ENCODE measurements at regions not wholly inside any gene's neighbourhood (a gene's known extent, or its start where the extent isn't known, plus 50 kb on each side); places are given as distances from the start of the nearest gene placed in this dataset.

DNA sequence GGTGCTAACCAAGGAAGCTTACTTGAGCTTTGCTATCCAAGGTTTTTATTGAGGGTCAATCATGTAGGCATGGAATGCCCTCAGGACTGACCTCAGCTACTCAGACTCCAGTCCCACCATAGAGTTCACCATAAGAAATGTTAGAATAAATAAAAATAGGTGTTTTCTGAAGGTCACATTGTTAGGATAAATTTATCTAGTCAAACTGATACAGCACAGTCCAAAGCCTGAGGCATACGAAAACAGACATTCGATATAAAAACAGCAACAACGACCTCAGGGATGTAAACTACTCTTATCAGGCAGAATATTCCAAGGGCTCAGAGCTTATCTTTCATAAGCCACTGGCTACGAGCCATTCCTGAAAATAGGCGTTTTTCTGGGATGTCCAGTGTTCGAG lies 690.6 kb downstream of the MCTP2 start:
- no peaks in the 10 kb centered on the region for H3K4me1 ChIP-seq (ENCODE audit: insufficient read depth)
- no peak overlapping the region for H3K9ac ChIP-seq
- H4K20me1 ChIP-seq (ENCODE audit: insufficient read depth): no peaks in the 10 kb centered on the region
- 16 to 21% methylated on average over 6 of the region's 6 CpGs for WGBS, 2 experiments (ENCODE audit: low coverage in 1 of 2, low lambda C conversion rate in 2 of 2, missing lambda C conversion rate in 2 of 2)
- H2AFZ ChIP-seq: no peak overlapping the region
- no peaks in the 10 kb centered on the region for H3F3A ChIP-seq (ENCODE audit: insufficient read depth)
- no peaks in the 10 kb centered on the region for H3K9me2 ChIP-seq (ENCODE audit: insufficient read depth)
- H3K4me3 ChIP-seq: no peak overlapping the region
- no peak overlapping the region for H3K4me2 ChIP-seq (ENCODE audit: unreplicated experiment)
- H3K27me3 ChIP-seq (replicated peaks; ENCODE audit: insufficient read depth): no peaks in the 10 kb centered on the region
- no peak overlapping the region for H3K27ac ChIP-seq
- DNase-seq: no peak
- in situ Hi-C loops (cut with MboI): no loop called here
- no peaks in the 10 kb centered on the region for H3K36me3 ChIP-seq (ENCODE audit: low read depth)
- no peaks in the 10 kb centered on the region for H3K79me2 ChIP-seq (ENCODE audit: insufficient read depth)
- TF ChIP-seq EZH2phosphoT487 (IDR thresholded peaks at IDR 0.05; ENCODE audit: insufficient read depth, low read depth): no peak
- no peak for TF ChIP-seq EZH2 (IDR thresholded peaks at IDR 0.05; ENCODE audit: insufficient read depth, poor library complexity, severe bottlenecking)
- H3K9me3 ChIP-seq (ENCODE audit: low read depth): no peaks in the 10 kb centered on the region

GRCh38 chr15:94924057-94924456 lies 692.7 kb downstream of the MCTP2 start:
- Histone ChIP-seq H3K9me2 (ENCODE audit: insufficient read depth) (no peaks in the 10 kb centered on the region), H3K36me3 (ENCODE audit: low read depth) (no peaks in the 10 kb centered on the region), H2AFZ (no peak overlapping the region), H3K9me3 (ENCODE audit: low read depth) (no peaks in the 10 kb centered on the region), H3K4me2 (ENCODE audit: unreplicated experiment) (no peak overlapping the region), H3K79me2 (ENCODE audit: insufficient read depth) (no peaks in the 10 kb centered on the region), H3F3A (ENCODE audit: insufficient read depth) (no peaks in the 10 kb centered on the region), H3K4me1 (ENCODE audit: insufficient read depth) (no peaks in the 10 kb centered on the region), H4K20me1 (ENCODE audit: insufficient read depth) (no peaks in the 10 kb centered on the region), H3K27me3 (replicated peaks; ENCODE audit: insufficient read depth) (no peaks in the 10 kb centered on the region), H3K27ac (no peak overlapping the region), H3K4me3 (no peak overlapping the region), H3K9ac (no peak overlapping the region)
- 27 to 29% methylated on average over 3 of the region's 3 CpGs for whole genome bisulfite sequencing, 2 experiments (ENCODE audit: low coverage in 1 of 2, low lambda C conversion rate in 2 of 2, missing lambda C conversion rate in 2 of 2)
- no peak for TF ChIP-seq EZH2phosphoT487 (IDR thresholded peaks at IDR 0.05; ENCODE audit: insufficient read depth, low read depth)
- TF ChIP-seq EZH2 (IDR thresholded peaks at IDR 0.05; ENCODE audit: insufficient read depth, poor library complexity, severe bottlenecking): no peak
- in situ Hi-C loops (cut with MboI): no loop called here
- no peak for DNase-seq

GRCh38 chr15:94924971-94925598 lies 693.7 kb downstream of the MCTP2 start:
- Histone ChIP-seq H3K4me2 (ENCODE audit: unreplicated experiment) (no peak overlapping the region), H3K4me3 (no peak overlapping the region), H3K36me3 (ENCODE audit: low read depth) (no peaks in the 10 kb centered on the region), H4K20me1 (ENCODE audit: insufficient read depth) (no peaks in the 10 kb centered on the region), H3K9me2 (ENCODE audit: insufficient read depth) (no peaks in the 10 kb centered on the region), H3K9ac (no peak overlapping the region), H3K27ac (no peak overlapping the region), H3F3A (ENCODE audit: insufficient read depth) (no peaks in the 10 kb centered on the region), H3K27me3 (replicated peaks; ENCODE audit: insufficient read depth) (no peaks in the 10 kb centered on the region), H3K4me1 (ENCODE audit: insufficient read depth) (no peaks in the 10 kb centered on the region), H2AFZ (no peak overlapping the region), H3K9me3 (ENCODE audit: low read depth) (no peaks in the 10 kb centered on the region), H3K79me2 (ENCODE audit: insufficient read depth) (no peaks in the 10 kb centered on the region)
- TF ChIP-seq EZH2phosphoT487 (IDR thresholded peaks at IDR 0.05; ENCODE audit: insufficient read depth, low read depth) (no peak), EZH2 (IDR thresholded peaks at IDR 0.05; ENCODE audit: insufficient read depth, poor library complexity, severe bottlenecking) (no peak)
- no peak for DNase-seq
- 48 to 59% methylated on average over 9 of the region's 9 CpGs for WGBS, 2 experiments (ENCODE audit: low coverage in 1 of 2, low lambda C conversion rate in 2 of 2, missing lambda C conversion rate in 2 of 2)
- in situ Hi-C loops (cut with MboI): no loop called here

DNA sequence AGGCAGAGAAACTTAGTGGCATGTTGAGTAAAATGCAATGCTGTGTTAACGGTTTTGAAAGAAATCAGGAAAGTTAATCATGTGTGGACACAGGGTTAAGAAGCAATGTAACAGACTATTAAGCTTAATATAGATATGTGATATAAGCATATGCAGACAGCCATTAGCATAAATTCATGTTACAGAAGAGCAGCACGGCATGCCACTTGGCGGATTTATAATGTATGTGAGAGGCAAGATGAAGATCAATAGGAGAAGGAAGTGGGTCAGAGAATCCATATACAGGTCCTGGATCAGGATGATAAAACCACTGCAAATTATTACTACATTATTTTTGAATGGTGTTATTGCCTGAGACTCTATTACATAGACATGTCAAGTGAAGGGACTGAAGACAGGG lies 694.3 kb downstream of the MCTP2 start:
- Histone ChIP-seq H3K36me3 (ENCODE audit: low read depth) (no peaks in the 10 kb centered on the region), H3K79me2 (ENCODE audit: insufficient read depth) (no peaks in the 10 kb centered on the region), H3K4me2 (ENCODE audit: unreplicated experiment) (no peak overlapping the region), H3K4me3 (no peak overlapping the region), H4K20me1 (ENCODE audit: insufficient read depth) (no peaks in the 10 kb centered on the region), H3K9me2 (ENCODE audit: insufficient read depth) (no peaks in the 10 kb centered on the region), H3F3A (ENCODE audit: insufficient read depth) (no peaks in the 10 kb centered on the region), H3K27ac (no peak overlapping the region), H3K4me1 (ENCODE audit: insufficient read depth) (no peaks in the 10 kb centered on the region), H3K27me3 (replicated peaks; ENCODE audit: insufficient read depth) (no peaks in the 10 kb centered on the region), H3K9ac (no peak overlapping the region), H3K9me3 (ENCODE audit: low read depth) (no peaks in the 10 kb centered on the region), H2AFZ (no peak overlapping the region)
- in situ Hi-C loops (cut with MboI): no loop called here
- 44 to 58% methylated on average over 3 of the region's 3 CpGs for WGBS, 2 experiments (ENCODE audit: low coverage in 1 of 2, low lambda C conversion rate in 2 of 2, missing lambda C conversion rate in 2 of 2)
- no peak for TF ChIP-seq EZH2 (IDR thresholded peaks at IDR 0.05; ENCODE audit: insufficient read depth, poor library complexity, severe bottlenecking)
- TF ChIP-seq EZH2phosphoT487 (IDR thresholded peaks at IDR 0.05; ENCODE audit: insufficient read depth, low read depth): no peak
- no peak for DNase-seq

DNA sequence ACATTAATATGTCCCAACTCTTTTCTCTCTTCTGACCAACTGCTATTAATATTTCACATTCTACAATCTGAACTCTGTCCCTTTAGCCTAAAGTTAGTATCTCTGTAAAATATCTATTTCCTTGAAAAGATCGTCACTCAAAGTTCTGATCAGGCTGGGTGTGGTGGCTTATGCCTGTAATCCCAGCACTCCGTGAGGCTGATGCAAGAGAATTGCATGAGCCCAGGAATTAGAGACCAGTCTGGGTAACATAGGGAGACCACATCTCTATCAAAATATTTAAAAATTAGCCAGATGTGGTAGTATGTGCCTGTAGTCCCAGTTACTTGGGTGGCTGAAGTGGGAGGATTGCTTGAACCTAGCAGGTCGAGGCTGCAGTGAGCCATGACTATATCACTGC lies 695.6 kb downstream of the MCTP2 start:
- no peak for DNase-seq
- Histone ChIP-seq H3K4me1 (ENCODE audit: insufficient read depth) (no peaks in the 10 kb centered on the region), H3K36me3 (ENCODE audit: low read depth) (no peaks in the 10 kb centered on the region), H3K4me3 (no peak overlapping the region), H3K27me3 (replicated peaks; ENCODE audit: insufficient read depth) (no peaks in the 10 kb centered on the region), H3F3A (ENCODE audit: insufficient read depth) (no peaks in the 10 kb centered on the region), H4K20me1 (ENCODE audit: insufficient read depth) (no peaks in the 10 kb centered on the region), H3K9ac (no peak overlapping the region), H3K27ac (no peak overlapping the region), H3K9me3 (ENCODE audit: low read depth) (no peaks in the 10 kb centered on the region), H3K4me2 (ENCODE audit: unreplicated experiment) (no peak overlapping the region), H3K79me2 (ENCODE audit: insufficient read depth) (no peaks in the 10 kb centered on the region), H2AFZ (no peak overlapping the region), H3K9me2 (ENCODE audit: insufficient read depth) (no peaks in the 10 kb centered on the region)
- 28 to 29% methylated on average over 3 of the region's 3 CpGs for WGBS, 2 experiments (ENCODE audit: low coverage in 1 of 2, low lambda C conversion rate in 2 of 2, missing lambda C conversion rate in 2 of 2)
- in situ Hi-C loops (cut with MboI): no loop called here
- TF ChIP-seq EZH2phosphoT487 (IDR thresholded peaks at IDR 0.05; ENCODE audit: insufficient read depth, low read depth) (no peak), EZH2 (IDR thresholded peaks at IDR 0.05; ENCODE audit: insufficient read depth, poor library complexity, severe bottlenecking) (no peak)

Measured in GM23248 (cell line).